DND-41 (cell line): ENCODE measurements at regions not wholly inside any gene's neighbourhood (a gene's known extent, or its start where the extent isn't known, plus 50 kb on each side); places are given as distances from the start of the nearest gene placed in this dataset.

ENCODE experiments used
- ATAC-seq: fragments of 200-7000 bp; cut with Tn5 transposase; 3 replicates; pipeline ENCODE4 v1.9.1; 2021; ENCODE audit warnings: low read depth; ENCODE audit not compliant: insufficient read depth
- DNase-seq: peaks from one replicate; pipeline ENCODE4 v3.0.0-alpha.2; 2020
- H2AFZ ChIP-seq: 2 replicates; pipeline ENCODE4 v1.6.0; 2012; ENCODE audit warnings: low read depth, low read length
- H3K27ac ChIP-seq: 2 replicates; pipeline ENCODE4 v1.5.1; 2012; ENCODE audit warnings: low read length, inconsistent platforms
- H3K27me3 ChIP-seq: fragments of 200-600 bp; sonication (generic); 2 replicates; pipeline ENCODE4 v1.6.0; 2012; ENCODE audit warnings: low read length, mild to moderate bottlenecking, inconsistent platforms; ENCODE audit not compliant: insufficient read depth, poor library complexity
- H3K36me3 ChIP-seq: 2 replicates; pipeline ENCODE4 v1.5.1; 2012; ENCODE audit warnings: low read length, inconsistent platforms; ENCODE audit not compliant: insufficient read depth
- H3K4me1 ChIP-seq: 2 replicates; pipeline ENCODE4 v1.5.1; 2012; ENCODE audit warnings: mild to moderate bottlenecking, low read length; ENCODE audit not compliant: insufficient read depth
- H3K4me2 ChIP-seq: 2 replicates; pipeline ENCODE4 v1.6.0; 2012; ENCODE audit warnings: mild to moderate bottlenecking, moderate library complexity, low read length, inconsistent platforms; ENCODE audit not compliant: insufficient read depth
- H3K4me3 ChIP-seq, 2 experiments: fragments of 200-600 bp in 1 of 2; shearing (Covaris generic) in 1 of 2; 2 replicates each; pipeline ENCODE4 v1.5.1; 2012 to 2016; ENCODE audit warnings: inconsistent platforms in 2 of 2, low read length in 2 of 2, mild to moderate bottlenecking in 2 of 2, low read depth in 1 of 2, moderate library complexity in 1 of 2
- H3K79me2 ChIP-seq: 2 replicates; pipeline ENCODE4 v1.6.0; 2012; ENCODE audit warnings: low read length, inconsistent platforms; ENCODE audit not compliant: insufficient read depth
- H3K9ac ChIP-seq: 2 replicates; pipeline ENCODE4 v1.6.0; 2012; ENCODE audit warnings: low read depth, mild to moderate bottlenecking, inconsistent platforms, low read length, moderate library complexity
- H3K9me3 ChIP-seq: 2 replicates; pipeline ENCODE4 v1.5.1; 2012; ENCODE audit warnings: low read length, moderate library complexity, mild to moderate bottlenecking, inconsistent platforms; ENCODE audit not compliant: insufficient read depth, severe bottlenecking
- H4K20me1 ChIP-seq: 2 replicates; pipeline ENCODE4 v1.6.0; 2012; ENCODE audit warnings: low read length; ENCODE audit not compliant: insufficient read depth
- EZH2 ChIP-seq: IDR thresholded peaks from 3 replicates; pipeline ENCODE4 v1.6.1; 2012; ENCODE audit warnings: borderline replicate concordance, low read depth, mild to moderate bottlenecking, moderate library complexity, low read length, inconsistent platforms; ENCODE audit not compliant: severe bottlenecking
- TF ChIP-seq, protein P1 (sequence below): IDR thresholded peaks from 2 replicates; pipeline ENCODE4 v1.5.1; 2012; ENCODE audit warnings: borderline replicate concordance, low read length, moderate library complexity, mild to moderate bottlenecking; ENCODE audit not compliant: poor library complexity, severe bottlenecking; ENCODE audit errors: extremely low read depth

DNA sequence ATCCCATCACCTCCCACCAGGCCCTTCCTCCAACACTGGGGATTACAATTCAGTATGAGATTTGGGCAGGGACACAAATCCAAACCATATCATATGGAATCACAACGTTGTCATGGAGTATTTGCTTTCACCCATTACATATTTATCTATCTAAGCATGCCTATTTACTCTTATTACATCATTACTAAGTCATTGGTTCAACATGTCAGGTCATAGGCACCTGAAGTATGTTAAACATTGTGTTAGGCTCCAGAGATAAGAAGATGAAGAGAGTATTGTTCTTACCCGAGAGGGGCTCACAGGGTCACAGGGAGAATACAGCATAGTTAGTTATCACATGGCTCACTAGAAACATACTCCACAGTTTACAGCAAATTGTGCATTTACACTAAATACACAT, 150.5 kb downstream of the TMEM161B start:
- Histone ChIP-seq H3K4me1 (no peaks in the 10 kb centered on the region), H3K9me3 (no peaks in the 10 kb centered on the region), H3K36me3 (no peaks in the 10 kb centered on the region), H3K4me3 (no peak overlapping the region), H3K4me2 (no peak overlapping the region), H3K27ac (no peak overlapping the region), H4K20me1 (no peaks in the 10 kb centered on the region), H3K27me3 (no peaks in the 10 kb centered on the region), H3K9ac (no peak overlapping the region), H3K79me2 (no peaks in the 10 kb centered on the region), H2AFZ (no peak overlapping the region)
- no peak for ATAC-seq
- TF ChIP-seq, protein P1, sequence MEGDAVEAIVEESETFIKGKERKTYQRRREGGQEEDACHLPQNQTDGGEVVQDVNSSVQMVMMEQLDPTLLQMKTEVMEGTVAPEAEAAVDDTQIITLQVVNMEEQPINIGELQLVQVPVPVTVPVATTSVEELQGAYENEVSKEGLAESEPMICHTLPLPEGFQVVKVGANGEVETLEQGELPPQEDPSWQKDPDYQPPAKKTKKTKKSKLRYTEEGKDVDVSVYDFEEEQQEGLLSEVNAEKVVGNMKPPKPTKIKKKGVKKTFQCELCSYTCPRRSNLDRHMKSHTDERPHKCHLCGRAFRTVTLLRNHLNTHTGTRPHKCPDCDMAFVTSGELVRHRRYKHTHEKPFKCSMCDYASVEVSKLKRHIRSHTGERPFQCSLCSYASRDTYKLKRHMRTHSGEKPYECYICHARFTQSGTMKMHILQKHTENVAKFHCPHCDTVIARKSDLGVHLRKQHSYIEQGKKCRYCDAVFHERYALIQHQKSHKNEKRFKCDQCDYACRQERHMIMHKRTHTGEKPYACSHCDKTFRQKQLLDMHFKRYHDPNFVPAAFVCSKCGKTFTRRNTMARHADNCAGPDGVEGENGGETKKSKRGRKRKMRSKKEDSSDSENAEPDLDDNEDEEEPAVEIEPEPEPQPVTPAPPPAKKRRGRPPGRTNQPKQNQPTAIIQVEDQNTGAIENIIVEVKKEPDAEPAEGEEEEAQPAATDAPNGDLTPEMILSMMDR: no peak
- DNase-seq: no peak

DNA sequence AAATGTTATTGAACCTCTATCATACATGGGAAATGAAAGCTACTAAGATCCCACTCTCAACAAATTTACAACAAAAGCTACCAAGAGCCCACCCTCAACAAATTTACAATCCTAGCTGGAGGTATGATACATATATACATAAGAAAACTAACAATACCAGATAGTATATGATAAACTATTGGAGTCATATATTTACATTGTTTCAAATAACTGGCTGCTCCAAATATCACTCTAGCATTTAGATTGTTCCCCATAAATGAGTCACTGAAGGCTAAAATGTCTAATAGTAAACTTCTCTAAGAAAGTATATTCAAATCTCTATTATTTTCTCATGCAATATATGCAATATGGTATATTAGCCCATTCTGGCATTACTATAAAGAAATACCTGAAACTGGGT, 151.1 kb downstream of the TMEM161B start:
- H3K27ac ChIP-seq: no peak overlapping the region
- TF ChIP-seq, protein P1: no peak
- no peak for TF ChIP-seq EZH2
- H3K4me1 ChIP-seq: no peaks in the 10 kb centered on the region
- H3K4me3 ChIP-seq: no peak overlapping the region
- DNase-seq (no peak), ATAC-seq (no peak)
- no peak overlapping the region for H3K4me2 ChIP-seq
- H3K36me3 ChIP-seq: no peaks in the 10 kb centered on the region
- no peak overlapping the region for H3K9ac ChIP-seq
- no peak overlapping the region for H2AFZ ChIP-seq
- H3K79me2 ChIP-seq: no peaks in the 10 kb centered on the region
- no peaks in the 10 kb centered on the region for H3K27me3 ChIP-seq
- no peaks in the 10 kb centered on the region for H3K9me3 ChIP-seq
- no peaks in the 10 kb centered on the region for H4K20me1 ChIP-seq

DNA sequence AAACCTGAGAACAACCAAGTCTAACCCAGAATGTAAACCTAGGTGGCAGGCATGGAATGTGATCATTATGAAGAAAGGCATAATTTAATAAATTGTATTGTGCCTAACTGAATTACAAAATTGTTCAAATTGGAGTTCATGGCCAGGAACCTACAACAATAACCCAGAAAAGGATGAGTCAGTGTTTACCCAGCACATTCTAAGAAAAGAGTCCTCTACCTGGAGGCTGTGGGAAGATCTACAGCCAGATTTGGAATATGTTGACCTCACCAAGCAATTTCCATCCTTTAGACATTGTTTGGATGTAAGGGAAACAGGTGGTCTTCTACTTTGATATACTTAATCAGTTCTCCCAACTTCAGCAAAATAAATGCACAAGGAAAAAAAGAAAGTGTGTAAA, 152.2 kb downstream of the TMEM161B start:
- Histone ChIP-seq H3K9ac (no peak overlapping the region), H3K4me2 (no peak overlapping the region), H3K9me3 (no peaks in the 10 kb centered on the region), H3K4me3 (no peak overlapping the region), H3K36me3 (no peaks in the 10 kb centered on the region), H3K4me1 (no peaks in the 10 kb centered on the region), H3K27me3 (no peaks in the 10 kb centered on the region), H3K79me2 (no peaks in the 10 kb centered on the region), H4K20me1 (no peaks in the 10 kb centered on the region), H2AFZ (no peak overlapping the region), H3K27ac (no peak overlapping the region)
- no peak for DNase-seq
- TF ChIP-seq, protein P1: no peak
- no peak for TF ChIP-seq EZH2
- ATAC-seq: no peak

DNA sequence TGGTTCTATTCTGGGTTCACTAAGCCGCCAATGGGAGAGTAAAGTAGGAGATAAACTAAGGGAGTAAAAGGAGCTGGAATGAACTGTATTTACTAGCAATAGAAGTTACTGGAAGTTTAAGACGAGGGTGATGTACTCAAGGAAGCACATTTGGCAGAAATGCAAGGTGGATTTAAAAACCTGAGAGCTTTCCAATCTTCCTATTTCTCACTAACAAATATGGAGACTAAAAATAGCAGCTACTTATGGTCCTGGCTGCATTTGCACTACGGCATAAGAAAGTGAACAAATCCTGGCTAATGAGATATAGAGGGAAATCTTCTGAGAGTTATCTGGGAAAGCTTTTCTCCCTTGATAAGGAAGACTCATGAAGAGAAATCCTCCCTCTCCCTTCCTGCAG, 153.4 kb downstream of the TMEM161B start:
- Histone ChIP-seq H4K20me1 (no peaks in the 10 kb centered on the region), H3K4me2 (no peak overlapping the region), H3K27me3 (no peaks in the 10 kb centered on the region), H3K9ac (no peak overlapping the region), H3K27ac (no peak overlapping the region), H3K36me3 (no peaks in the 10 kb centered on the region), H3K4me3 (no peak overlapping the region), H3K4me1 (no peaks in the 10 kb centered on the region), H3K79me2 (no peaks in the 10 kb centered on the region), H3K9me3 (no peaks in the 10 kb centered on the region), H2AFZ (no peak overlapping the region)
- TF ChIP-seq, protein P1: no peak
- no peak for TF ChIP-seq EZH2
- DNase-seq (no peak), ATAC-seq (no peak)
